HG02943 (cell line): ENCODE measurements at regions not wholly inside any gene's neighbourhood (a gene's known extent, or its start where the extent isn't known, plus 50 kb on each side); places are given as distances from the start of the nearest gene placed in this dataset.
"Not testable (repeated sequence)": the region's sequence is repeated elsewhere in the genome, so short reads cannot be mapped to it uniquely, and the experiment has no call there.

Source experiments
- ATAC-seq: cut with Tn5 transposase; IDR thresholded peaks from one replicate; pipeline ENCODE4 v1.9.1; 2021; ENCODE audit warnings: mild to moderate bottlenecking, low read depth, moderate library complexity; ENCODE audit not compliant: unreplicated experiment

DNA sequence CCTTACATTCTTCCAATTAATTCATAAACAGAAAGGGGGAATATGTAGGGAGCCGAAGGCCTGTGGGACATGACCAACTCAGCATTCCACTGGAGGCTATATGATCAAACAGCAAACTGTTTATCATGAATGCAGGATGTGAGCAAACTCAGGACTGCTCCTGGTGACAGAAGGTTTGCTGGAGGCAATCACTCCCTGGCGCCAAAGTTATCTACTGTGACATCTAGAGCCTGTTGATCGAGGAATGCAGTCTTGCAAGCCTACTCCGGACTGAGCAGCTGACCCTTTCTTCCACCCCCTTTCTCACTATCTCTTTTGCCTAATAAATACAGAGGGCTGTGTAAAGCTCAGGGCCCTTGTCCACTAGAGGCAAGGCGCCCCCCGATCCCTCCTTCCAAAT, 122.0 kb upstream of the ZCCHC13 start:
- not testable (repeated sequence) for ATAC-seq

DNA sequence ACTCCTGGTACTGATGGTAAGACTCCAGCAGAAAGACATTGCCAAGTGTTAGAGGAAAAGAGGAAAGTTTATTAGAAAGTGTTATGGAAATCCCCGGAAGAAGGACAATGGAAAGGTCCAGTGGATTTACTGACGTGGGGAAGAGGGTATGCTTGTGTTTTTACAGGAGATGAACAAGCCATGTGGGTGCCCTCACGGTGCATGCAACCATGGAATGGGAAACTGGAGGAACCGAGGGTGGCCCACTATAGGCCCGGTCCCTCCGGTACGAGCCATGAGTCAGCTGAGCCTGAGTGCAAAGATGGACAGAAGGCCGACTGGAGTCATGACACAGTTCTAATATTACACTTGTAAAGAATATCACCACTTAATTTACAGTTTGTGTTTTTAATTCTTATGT, 123.3 kb upstream of the ZCCHC13 start:
- no peak for ATAC-seq

GRCh38 chrX:74179990-74180389, 124.0 kb upstream of the ZCCHC13 start:
- ATAC-seq = no peak

DNA sequence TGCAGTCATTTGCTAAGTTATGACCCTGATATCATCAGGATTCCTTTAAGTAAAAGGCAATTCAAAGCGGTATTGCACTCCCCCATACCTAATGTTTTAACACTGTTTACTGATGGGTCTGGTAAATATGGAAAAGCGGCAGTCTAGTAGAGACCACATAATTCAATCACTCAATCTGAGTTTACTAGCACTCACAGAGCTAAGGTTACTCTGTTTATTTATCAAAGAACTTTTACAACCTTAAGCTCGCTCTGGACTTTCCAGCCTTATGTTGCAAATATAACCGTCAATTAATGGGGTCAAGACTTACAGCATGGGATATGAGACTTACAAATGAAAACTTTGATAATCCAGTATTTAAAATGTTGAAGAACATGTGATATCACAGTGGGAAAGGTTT, 124.5 kb upstream of the ZCCHC13 start:
- no peak for ATAC-seq

DNA sequence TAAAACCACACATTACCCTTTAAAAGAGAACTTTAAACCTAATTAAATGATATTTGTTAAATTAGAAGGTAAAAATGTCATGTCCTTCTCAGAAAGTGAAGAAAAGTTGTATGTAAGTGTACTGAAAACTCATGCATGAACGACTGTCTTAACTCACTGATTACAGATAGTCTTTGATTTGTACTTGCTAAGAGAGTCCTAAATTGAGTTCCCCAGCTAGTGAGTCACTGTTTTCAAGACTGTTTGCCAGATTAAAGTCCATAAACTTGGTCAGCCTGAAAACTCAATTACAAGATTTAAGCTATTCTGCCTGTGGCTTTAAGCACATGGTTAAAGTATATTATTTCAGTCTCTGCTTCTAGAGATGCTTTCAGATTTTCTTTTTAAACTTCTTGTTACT, 124.9 kb upstream of the ZCCHC13 start:
- no peak for ATAC-seq

- no peak for ATAC-seq
Measured at GRCh38 chrX:74178536-74178935, 125.4 kb upstream of the ZCCHC13 start.

DNA sequence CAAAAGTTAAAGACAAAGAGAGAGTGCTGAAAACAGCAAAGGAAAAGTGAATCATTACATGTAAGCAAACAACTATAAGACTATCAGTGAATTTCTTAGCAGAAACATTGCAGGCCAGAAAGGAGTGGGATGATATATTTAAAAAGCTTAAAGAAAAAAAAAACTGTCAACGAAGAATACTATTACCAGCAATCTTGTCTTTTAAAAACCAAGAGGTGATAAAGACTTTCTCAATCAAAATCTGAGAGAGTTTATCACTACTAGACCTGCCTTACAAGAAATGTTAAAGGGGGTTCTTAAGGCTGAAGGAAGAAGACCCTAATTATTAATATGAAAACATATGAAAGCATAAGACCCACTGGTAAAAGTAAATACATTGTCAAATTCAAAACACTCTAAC, 132.5 kb upstream of the ZCCHC13 start:
- no peak for ATAC-seq

- no peak for ATAC-seq
Measured at GRCh38 chrX:74162199-74162598, 141.8 kb upstream of the ZCCHC13 start.

DNA sequence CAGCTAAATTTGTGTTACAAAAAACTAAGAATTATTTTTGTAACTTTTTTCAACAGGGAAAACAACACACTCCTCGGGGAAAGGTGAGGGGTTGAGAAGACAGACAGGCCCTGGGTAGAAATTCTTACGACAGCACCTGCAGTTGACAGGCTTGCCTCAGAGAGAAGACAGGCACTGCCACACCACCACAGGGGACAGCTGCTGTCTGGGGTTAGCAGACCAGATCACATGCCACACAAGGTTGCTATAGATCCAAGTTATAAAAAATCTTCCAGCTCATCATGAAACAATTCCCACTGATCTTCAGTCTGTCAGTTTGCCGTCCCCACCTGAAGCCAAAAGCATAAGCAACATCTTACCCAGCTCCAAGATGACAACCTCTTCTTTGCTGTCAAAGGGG, 143.2 kb upstream of the ZCCHC13 start:
- no peak for ATAC-seq

DNA sequence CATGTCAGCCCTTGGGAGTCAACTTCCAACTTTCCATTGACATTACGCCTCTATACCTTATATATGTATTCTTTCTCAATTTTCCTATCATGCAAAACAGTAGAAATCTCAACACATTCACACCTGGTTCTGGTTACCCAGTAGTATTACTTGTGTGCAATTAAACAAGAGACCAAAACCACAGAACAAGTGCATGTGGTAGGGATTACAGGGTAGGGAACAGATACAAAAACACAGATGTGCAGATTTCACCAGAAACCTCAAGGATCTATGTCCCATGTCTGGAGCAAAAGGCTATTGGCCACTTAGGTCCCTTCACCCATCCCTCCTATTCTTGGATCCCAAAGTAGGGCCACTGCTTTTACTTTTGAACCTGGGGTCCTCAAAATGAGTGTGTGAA, 143.6 kb upstream of the ZCCHC13 start:
- ATAC-seq = no peak

DNA sequence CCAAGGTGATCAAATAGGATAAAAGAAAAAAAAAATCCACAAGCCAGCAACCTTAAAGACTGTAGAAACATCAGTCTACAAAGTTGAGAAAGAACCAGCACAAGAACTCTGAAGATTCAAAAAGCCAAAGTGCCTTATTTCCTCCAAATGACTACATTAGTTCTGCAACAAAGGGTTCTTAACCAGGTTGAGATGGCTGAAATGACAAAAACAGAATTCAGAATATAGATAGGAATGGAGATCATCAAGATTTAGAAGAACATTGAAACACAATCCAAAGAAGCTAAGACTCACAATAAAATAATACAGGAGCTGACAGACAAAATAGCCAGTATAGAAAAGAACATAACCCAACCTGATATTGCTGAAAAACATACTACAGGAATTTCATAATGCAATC, 156.5 kb upstream of the ZCCHC13 start:
- no peak for ATAC-seq

- ATAC-seq = no peak
Measured at GRCh38 chrX:74138943-74139342, 165.0 kb upstream of the ZCCHC13 start.

GRCh38 chrX:74133156-74133796, 170.7 kb upstream of the ZCCHC13 start:
- peak; percentile 80 for ATAC-seq

- ATAC-seq = no peak
Measured at GRCh38 chrX:74132280-74132679, 171.7 kb upstream of the ZCCHC13 start.

GRCh38 chrX:74119016-74119910, 184.7 kb upstream of the ZCCHC13 start:
- ATAC-seq = no peak

DNA sequence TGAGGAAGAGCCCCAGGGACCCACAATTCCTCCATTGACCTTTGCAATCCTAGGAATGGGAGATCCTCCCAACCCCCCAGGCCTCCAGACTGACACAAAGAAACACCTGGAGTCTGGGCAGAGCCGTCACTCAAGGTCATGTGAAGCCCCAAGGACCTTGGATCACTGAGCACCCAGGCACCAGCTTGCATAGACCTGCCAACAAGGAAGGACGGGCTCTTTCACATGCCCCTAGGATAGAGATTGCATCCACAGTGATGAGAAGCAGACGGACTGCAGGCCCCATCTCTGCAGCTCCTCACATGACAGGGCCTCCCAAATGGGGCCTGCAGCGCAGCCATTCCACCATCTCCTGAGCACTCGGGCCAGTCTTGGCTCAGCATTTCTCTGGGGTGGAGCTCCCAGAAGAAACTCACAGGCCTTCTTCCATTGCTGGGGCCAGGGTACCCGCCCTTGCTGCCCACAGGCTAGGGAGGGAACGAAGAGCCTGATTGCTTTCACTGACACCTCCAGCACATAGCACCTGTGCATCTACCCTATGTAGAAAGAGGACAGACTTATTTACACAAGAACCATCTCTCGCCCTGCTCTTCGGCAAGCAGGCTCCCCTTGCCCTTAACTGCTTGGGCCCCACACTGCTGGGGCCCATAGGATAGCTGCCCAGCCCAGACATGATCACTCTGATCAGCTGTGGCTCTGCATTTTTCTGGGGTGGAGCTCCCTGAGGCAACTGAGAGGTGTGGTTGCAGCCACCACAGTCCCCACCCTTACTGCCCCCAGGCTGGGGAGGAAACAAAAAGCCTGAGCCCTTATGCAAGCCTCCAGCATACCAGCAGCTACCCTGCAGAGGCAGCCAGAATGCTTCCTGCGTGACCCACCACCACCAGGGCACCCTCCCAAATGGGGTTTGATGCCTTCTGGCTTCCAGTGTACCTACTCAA, 185.7 kb upstream of the ZCCHC13 start:
- no peak for ATAC-seq

DNA sequence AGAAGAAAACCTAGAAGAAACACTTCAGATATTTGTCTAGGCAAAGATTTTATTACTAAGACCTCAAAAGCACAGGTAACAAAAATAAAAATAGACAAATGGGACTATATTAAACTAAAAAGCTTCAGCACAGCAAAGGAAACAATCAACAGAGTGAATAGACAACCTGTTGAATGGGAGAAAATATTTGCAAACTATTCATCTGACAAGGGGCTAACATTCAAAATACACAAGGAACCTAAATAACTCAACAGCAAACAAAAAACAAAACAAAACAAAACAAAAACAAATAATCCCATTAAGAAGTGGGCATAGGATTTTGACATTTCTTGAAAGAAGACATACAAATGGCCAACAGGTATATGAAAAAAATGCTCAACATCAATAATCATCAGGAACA, 192.7 kb upstream of the ZCCHC13 start:
- no peak for ATAC-seq

DNA sequence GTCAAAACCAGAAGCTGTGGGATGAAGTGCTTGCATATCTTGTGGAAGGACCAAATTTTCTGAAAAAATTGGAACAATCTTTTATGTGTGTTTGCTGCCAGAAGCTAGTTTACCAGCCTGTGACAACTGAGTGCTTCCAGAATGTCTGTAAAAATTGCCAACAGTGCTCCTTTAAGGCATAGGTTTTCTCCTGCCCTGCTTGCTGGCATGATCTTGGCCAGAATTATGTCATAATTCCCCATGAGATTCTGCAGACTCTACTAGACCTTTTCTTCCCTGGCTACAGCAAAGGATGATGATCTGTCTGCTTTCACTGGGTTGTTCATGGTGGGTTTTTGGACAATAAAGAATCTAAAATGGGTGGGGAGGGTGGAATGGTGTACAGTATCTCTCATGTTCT, 196.3 kb upstream of the ZCCHC13 start:
- ATAC-seq = no peak

GRCh38 chrX:74104356-74105015, 199.5 kb upstream of the ZCCHC13 start:
- no peak for ATAC-seq

- not testable (repeated sequence) for ATAC-seq
Measured at GRCh38 chrX:74098407-74098806, 205.6 kb upstream of the ZCCHC13 start.
